ENCODE measurements at regions not wholly inside any gene's neighbourhood (a gene's known extent, or its start where the extent isn't known, plus 50 kb on each side); places are given as distances from the start of the nearest gene placed in this dataset.
A peak's percentile ranks its signal among the peaks of the same experiment; 100 is the strongest.
"Not testable (repeated sequence)": the region's sequence is repeated elsewhere in the genome, so short reads cannot be mapped to it uniquely, and the experiment has no call there.

DNA sequence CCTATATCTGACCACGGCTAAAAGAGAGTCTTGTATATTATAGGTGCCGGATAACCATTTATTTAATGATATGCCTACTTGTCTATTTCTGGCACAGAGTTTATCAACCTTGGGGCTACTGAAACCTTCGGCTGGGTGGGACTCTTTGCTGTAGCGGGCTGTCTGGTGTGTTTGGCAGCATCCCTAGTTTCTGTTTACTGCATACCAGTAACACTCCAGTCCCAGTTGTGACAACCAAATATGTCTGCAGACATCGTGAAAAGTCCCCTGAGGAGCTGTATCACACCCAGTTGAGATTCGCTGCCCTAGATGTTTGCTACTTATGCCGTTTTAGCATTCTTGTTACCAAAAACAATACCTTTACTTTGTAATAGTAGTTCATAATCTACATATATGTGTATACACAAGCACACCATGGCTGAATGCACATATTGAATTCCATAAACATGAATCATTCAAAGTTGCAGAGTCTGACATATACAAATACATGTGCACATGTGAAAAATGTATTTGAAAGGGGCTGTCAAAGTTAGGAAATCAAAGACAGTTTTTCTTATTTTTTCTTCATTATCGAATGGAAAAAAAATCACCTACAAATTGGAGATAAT is 89.1 kb upstream of the SHISA6 start:
- H3K27me3 Mint-ChIP-seq (ENCODE audit: unreplicated experiment): peaks cover 1% of the 10 kb centered on the region

DNA sequence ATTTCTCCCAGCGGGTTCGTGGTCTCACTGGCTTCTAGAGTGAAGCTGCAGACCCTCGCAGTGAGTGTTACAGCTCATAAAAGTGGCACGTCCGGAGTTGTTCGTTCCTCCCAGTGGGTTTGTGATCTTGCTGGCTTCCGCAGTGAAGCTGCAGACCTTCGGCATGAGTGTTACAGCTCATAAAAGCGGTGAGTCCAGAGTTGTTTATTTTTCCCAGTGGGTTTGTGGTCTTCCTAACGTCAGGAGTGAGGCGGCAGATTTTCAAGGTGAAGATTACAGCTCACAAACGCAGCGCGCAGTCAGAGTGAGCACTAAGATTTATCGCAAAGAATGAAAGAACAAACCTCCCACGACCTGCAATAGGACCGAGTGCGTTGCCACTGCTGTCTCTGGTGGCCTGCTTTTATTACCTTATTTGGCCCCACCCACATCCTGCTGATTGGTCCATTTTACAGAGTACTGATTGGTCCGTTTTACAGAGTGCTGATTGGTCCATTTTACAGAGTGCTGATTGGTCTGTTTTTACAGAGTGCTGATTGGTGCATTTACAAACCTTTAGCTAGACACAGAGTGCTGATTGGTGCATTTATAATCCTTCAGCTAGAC is 90.0 kb upstream of the SHISA6 start:
- H3K9me3 Mint-ChIP-seq (ENCODE audit: unreplicated experiment): peaks cover 39% of the 10 kb centered on the region
- H3K27me3 Mint-ChIP-seq (ENCODE audit: unreplicated experiment); H3K4me3 Mint-ChIP-seq (ENCODE audit: unreplicated experiment); H3K27ac Mint-ChIP-seq (ENCODE audit: unreplicated experiment); DNase-seq (ENCODE audit: low spot score); H3K4me1 Mint-ChIP-seq (ENCODE audit: unreplicated experiment): not testable (repeated sequence)
- peaks cover 14% of the 10 kb centered on the region for H3K36me3 Mint-ChIP-seq (ENCODE audit: low read depth, unreplicated experiment)

More for the DNA sequence above, 89.1 kb upstream of the SHISA6 start:
- DNase-seq (ENCODE audit: low spot score): no peak
- Mint-ChIP-seq H3K36me3 (ENCODE audit: low read depth, unreplicated experiment) (peaks cover 9% of the 10 kb centered on the region), H3K4me3 (ENCODE audit: unreplicated experiment) (no peak overlapping the region), H3K27ac (ENCODE audit: unreplicated experiment) (no peak overlapping the region), H3K4me1 (ENCODE audit: unreplicated experiment) (no peaks in the 10 kb centered on the region), H3K9me3 (ENCODE audit: unreplicated experiment) (peaks cover 34% of the 10 kb centered on the region)
- TF ChIP-seq, protein P1, sequence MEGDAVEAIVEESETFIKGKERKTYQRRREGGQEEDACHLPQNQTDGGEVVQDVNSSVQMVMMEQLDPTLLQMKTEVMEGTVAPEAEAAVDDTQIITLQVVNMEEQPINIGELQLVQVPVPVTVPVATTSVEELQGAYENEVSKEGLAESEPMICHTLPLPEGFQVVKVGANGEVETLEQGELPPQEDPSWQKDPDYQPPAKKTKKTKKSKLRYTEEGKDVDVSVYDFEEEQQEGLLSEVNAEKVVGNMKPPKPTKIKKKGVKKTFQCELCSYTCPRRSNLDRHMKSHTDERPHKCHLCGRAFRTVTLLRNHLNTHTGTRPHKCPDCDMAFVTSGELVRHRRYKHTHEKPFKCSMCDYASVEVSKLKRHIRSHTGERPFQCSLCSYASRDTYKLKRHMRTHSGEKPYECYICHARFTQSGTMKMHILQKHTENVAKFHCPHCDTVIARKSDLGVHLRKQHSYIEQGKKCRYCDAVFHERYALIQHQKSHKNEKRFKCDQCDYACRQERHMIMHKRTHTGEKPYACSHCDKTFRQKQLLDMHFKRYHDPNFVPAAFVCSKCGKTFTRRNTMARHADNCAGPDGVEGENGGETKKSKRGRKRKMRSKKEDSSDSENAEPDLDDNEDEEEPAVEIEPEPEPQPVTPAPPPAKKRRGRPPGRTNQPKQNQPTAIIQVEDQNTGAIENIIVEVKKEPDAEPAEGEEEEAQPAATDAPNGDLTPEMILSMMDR (IDR thresholded peaks at IDR 0.05; ENCODE audit: unreplicated experiment): no peak

DNA sequence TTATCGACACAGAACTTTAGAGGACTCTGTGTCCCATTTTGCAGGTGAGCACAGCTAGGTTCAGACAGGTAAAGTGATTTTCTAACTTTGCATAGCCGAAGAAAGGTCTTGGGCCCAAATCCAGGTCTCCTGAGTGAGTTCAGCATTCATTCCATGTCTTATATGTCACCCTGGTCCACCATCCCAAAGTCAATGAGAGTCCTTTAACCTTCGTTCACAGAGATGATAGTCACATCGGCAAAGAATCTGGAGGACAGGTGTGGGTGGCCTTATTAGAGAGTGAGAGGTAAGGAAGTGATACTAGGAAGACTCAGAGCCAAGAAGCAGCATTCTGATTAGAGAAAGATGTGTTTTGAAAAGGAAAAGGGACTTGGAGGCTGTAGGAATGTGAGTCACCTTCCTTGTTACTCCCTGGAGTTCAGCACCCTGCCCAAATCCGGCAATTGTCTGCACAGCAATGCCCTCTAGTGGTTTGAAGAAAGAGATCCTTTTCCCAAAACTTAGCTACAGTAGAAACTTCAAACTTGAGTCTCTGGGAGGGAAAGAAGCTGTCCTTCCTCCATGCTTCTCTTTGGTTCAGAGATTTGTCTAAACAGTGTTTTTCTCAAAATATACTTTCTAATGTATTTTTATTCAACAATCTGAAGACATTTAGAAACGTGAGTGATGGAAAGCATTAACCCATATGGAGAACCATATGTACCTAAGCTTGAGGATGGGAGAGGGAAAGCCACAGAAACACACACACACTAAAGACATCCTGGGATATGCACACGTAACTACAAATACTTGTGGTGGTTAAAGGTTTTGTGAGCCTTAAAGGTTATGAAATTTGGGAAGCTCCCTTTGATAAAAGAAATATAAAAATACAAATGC is 96.4 kb upstream of the SHISA6 start:
- Mint-ChIP-seq H3K27me3 (ENCODE audit: unreplicated experiment) (peaks cover under 1% of the 10 kb centered on the region), H3K9me3 (ENCODE audit: unreplicated experiment) (peaks cover 53% of the 10 kb centered on the region), H3K4me1 (ENCODE audit: unreplicated experiment) (no peaks in the 10 kb centered on the region), H3K4me3 (ENCODE audit: unreplicated experiment) (no peak overlapping the region), H3K27ac (ENCODE audit: unreplicated experiment) (no peak overlapping the region), H3K36me3 (ENCODE audit: low read depth, unreplicated experiment) (peaks cover 12% of the 10 kb centered on the region)
- TF ChIP-seq, protein P1 (IDR thresholded peaks at IDR 0.05; ENCODE audit: unreplicated experiment): peak; percentile 11
- DNase-seq (ENCODE audit: low spot score): no peak

DNA sequence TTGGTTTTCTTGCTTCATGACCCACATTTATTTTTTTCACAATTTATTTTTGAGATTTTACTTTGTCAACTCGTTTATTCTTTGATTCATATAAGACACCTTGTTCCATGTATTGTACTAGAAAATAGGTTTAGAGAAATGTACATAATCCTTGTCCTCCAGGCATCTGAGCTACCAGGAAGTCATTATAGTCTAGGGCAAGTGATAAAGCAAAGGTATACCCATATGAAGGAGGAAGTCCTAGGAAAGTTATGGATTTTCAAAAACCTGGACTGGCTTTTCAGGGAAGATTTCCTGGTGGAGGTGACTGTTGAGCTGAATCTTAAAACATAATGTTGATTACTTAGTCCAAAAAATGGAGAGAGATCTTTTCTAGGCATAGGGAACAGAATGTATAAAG is 98.8 kb upstream of the SHISA6 start:
- TF ChIP-seq, protein P1 (IDR thresholded peaks at IDR 0.05; ENCODE audit: unreplicated experiment): no peak
- H3K27ac Mint-ChIP-seq (ENCODE audit: unreplicated experiment): no peak overlapping the region
- H3K4me3 Mint-ChIP-seq (ENCODE audit: unreplicated experiment): no peak overlapping the region
- no peaks in the 10 kb centered on the region for H3K4me1 Mint-ChIP-seq (ENCODE audit: unreplicated experiment)
- no peaks in the 10 kb centered on the region for H3K27me3 Mint-ChIP-seq (ENCODE audit: unreplicated experiment)
- peaks cover 51% of the 10 kb centered on the region for H3K9me3 Mint-ChIP-seq (ENCODE audit: unreplicated experiment)
- DNase-seq (ENCODE audit: low spot score): no peak
- H3K36me3 Mint-ChIP-seq (ENCODE audit: low read depth, unreplicated experiment): peaks cover 5% of the 10 kb centered on the region

DNA sequence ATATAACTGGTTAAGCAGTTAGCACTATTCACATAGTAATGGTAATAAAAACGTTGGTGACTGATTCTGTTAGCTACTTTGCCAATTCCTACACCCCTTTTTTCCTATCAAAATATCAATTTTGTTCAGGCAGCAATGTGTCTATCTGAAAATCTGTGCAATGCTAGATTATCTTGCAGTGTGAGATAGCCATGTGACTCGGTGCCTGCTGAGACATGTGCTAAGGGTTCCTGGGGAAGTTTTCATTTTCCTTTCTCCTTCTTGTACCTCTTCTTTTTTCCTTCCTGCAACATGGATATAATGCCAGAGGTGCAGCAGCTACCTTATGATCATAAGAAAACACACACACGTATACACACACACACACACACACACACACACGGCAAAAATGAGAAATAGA is 100.5 kb upstream of the SHISA6 start:
- Mint-ChIP-seq H3K9me3 (ENCODE audit: unreplicated experiment) (peaks cover 34% of the 10 kb centered on the region), H3K4me1 (ENCODE audit: unreplicated experiment) (no peaks in the 10 kb centered on the region), H3K27me3 (ENCODE audit: unreplicated experiment) (no peaks in the 10 kb centered on the region), H3K27ac (ENCODE audit: unreplicated experiment) (no peak overlapping the region), H3K36me3 (ENCODE audit: low read depth, unreplicated experiment) (no peaks in the 10 kb centered on the region), H3K4me3 (ENCODE audit: unreplicated experiment) (no peak overlapping the region)
- DNase-seq (ENCODE audit: low spot score): no peak
- TF ChIP-seq, protein P1 (IDR thresholded peaks at IDR 0.05; ENCODE audit: unreplicated experiment): no peak

Measured in endothelial cell (in vitro differentiated cells).